Tibial nerve (tissue), 4 donors: ENCODE measurements at regions not wholly inside any gene's neighbourhood (a gene's known extent, or its start where the extent isn't known, plus 50 kb on each side); places are given as distances from the start of the nearest gene placed in this dataset.

Source experiments
- DNase-seq, 2 donors: peaks; one replicate each; pipeline ENCODE4 v3.0.0-alpha.2; 2019; ENCODE audit warnings: low spot score in 2 of 2
- H3K27ac ChIP-seq, 4 donors: fragments of 200-600 bp; sonication (generic) in 3 of 4; one replicate each; pipeline ENCODE4 v1.5.1; 2017 to 2019; ENCODE audit warnings: mild to moderate bottlenecking in 1 of 4
- H3K27me3 ChIP-seq, 2 donors: fragments of 200-600 bp; sonication (generic) in 1 of 2; one replicate each; pipeline versions ENCODE4 v1.5.1 to v1.6.0; 2017 to 2019
- H3K36me3 ChIP-seq, 3 donors: fragments of 200-600 bp; sonication (generic); one replicate each; pipeline ENCODE4 v1.5.1; 2018 to 2019
- H3K4me1 ChIP-seq, 4 donors: fragments of 200-600 bp; sonication (generic) in 3 of 4; one replicate each; pipeline ENCODE4 v1.5.1; 2017 to 2019
- H3K4me3 ChIP-seq, 4 donors: fragments of 200-600 bp; sonication (generic) in 3 of 4; one replicate each; pipeline ENCODE4 v1.5.1; 2017 to 2019; ENCODE audit warnings: mild to moderate bottlenecking in 1 of 4, moderate library complexity in 1 of 4
- H3K9me3 ChIP-seq, 4 donors: fragments of 200-600 bp; sonication (generic) in 3 of 4; one replicate each; pipeline ENCODE4 v1.5.1; 2017 to 2019
- CTCF ChIP-seq, 5 experiments: fragments of 200-600 bp in 3 of 5; fragments of 450-650 bp in 2 of 5; sonication (generic) in 3 of 5; IDR thresholded peaks; one replicate each; pipeline ENCODE4 v1.5.1; 2016 to 2019; ENCODE audit warnings: antibody characterized with exemption in 5 of 5, mild to moderate bottlenecking in 3 of 5, moderate library complexity in 2 of 5
- EP300 ChIP-seq, 2 donors: sonication (generic); formaldehyde crosslinking; IDR thresholded peaks; one replicate each; pipeline ENCODE4 v1.6.1; 2017; ENCODE audit warnings: antibody characterized with exemption in 2 of 2, mild to moderate bottlenecking in 1 of 2
- POLR2A ChIP-seq, 2 donors: fragments of 450-650 bp; IDR thresholded peaks; one replicate each; pipeline ENCODE4 v1.6.1; 2017; ENCODE audit warnings: antibody characterized with exemption in 2 of 2, mild to moderate bottlenecking in 2 of 2, moderate library complexity in 2 of 2
- WGBS, 2 donors: methylation state at CpG; one replicate each; pipeline ENCODE4 v1.1.5; 2018; 5-methylcytosine and 5-hydroxymethylcytosine counted together

GRCh38 chr18:64409511-64409910, 260.6 kb upstream of the LINC00305 start:
- H3K9me3 ChIP-seq = no peaks in the 10 kb centered on the region
- DNase-seq = no peak
- H3K36me3 ChIP-seq = no peaks in the 10 kb centered on the region
- H3K27ac ChIP-seq = no peak overlapping the region
- H3K27me3 ChIP-seq = no peaks in the 10 kb centered on the region
- TF ChIP-seq CTCF (IDR thresholded peaks at IDR 0.05) (peak in 2 of 5 experiments; percentile 20 to 31), POLR2A (IDR thresholded peaks at IDR 0.05) (no peak), EP300 (IDR thresholded peaks at IDR 0.05) (no peak)
- no peak overlapping the region for H3K4me3 ChIP-seq
- no peaks in the 10 kb centered on the region for H3K4me1 ChIP-seq

- 77 to 89% methylated on average over 2 of the region's 2 CpGs for WGBS, 2 donors
- TF ChIP-seq POLR2A (IDR thresholded peaks at IDR 0.05) (no peak), CTCF (IDR thresholded peaks at IDR 0.05) (no peak), EP300 (IDR thresholded peaks at IDR 0.05) (no peak)
- Histone ChIP-seq H3K4me3 (no peak overlapping the region), H3K9me3 (no peaks in the 10 kb centered on the region), H3K27ac (no peak overlapping the region), H3K4me1 (no peaks in the 10 kb centered on the region), H3K27me3 (no peaks in the 10 kb centered on the region), H3K36me3 (no peaks in the 10 kb centered on the region)
- DNase-seq = no peak
Measured at GRCh38 chr18:64407606-64408005, 258.7 kb upstream of the LINC00305 start.

- Histone ChIP-seq H3K9me3 (no peaks in the 10 kb centered on the region), H3K36me3 (no peaks in the 10 kb centered on the region), H3K27me3 (no peaks in the 10 kb centered on the region), H3K4me3 (no peak overlapping the region), H3K27ac (no peak overlapping the region), H3K4me1 (no peaks in the 10 kb centered on the region)
- TF ChIP-seq POLR2A (IDR thresholded peaks at IDR 0.05) (no peak), EP300 (IDR thresholded peaks at IDR 0.05) (no peak), CTCF (IDR thresholded peaks at IDR 0.05) (no peak)
- WGBS, 2 donors = 76 to 89% methylated on average over 4 of the region's 4 CpGs
- no peak for DNase-seq
Measured at GRCh38 chr18:64405161-64405560, 256.3 kb upstream of the LINC00305 start.

GRCh38 chr18:64403784-64404503, 255.1 kb upstream of the LINC00305 start:
- DNase-seq = no peak
- WGBS, 2 donors = 70 to 76% methylated on average over 2 of the region's 2 CpGs
- TF ChIP-seq EP300 (IDR thresholded peaks at IDR 0.05) = no peak
- no peak for TF ChIP-seq POLR2A (IDR thresholded peaks at IDR 0.05)
- no peak for TF ChIP-seq CTCF (IDR thresholded peaks at IDR 0.05)
- Histone ChIP-seq H3K27me3 (no peaks in the 10 kb centered on the region), H3K36me3 (no peaks in the 10 kb centered on the region), H3K27ac (no peak overlapping the region), H3K4me3 (no peak overlapping the region), H3K9me3 (no peaks in the 10 kb centered on the region), H3K4me1 (no peaks in the 10 kb centered on the region)

GRCh38 chr18:64402636-64403035, 253.7 kb upstream of the LINC00305 start:
- Histone ChIP-seq H3K4me3 (no peak overlapping the region), H3K9me3 (no peaks in the 10 kb centered on the region), H3K4me1 (no peaks in the 10 kb centered on the region), H3K27ac (no peak overlapping the region), H3K27me3 (no peaks in the 10 kb centered on the region), H3K36me3 (no peaks in the 10 kb centered on the region)
- DNase-seq = no peak
- TF ChIP-seq POLR2A (IDR thresholded peaks at IDR 0.05) (no peak), EP300 (IDR thresholded peaks at IDR 0.05) (no peak), CTCF (IDR thresholded peaks at IDR 0.05) (no peak)
- 51 to 59% methylated on average over 1 of the region's 1 CpG for WGBS, 2 donors
